ENCODE measurements at regions not wholly inside any gene's neighbourhood (a gene's known extent, or its start where the extent isn't known, plus 50 kb on each side); places are given as distances from the start of the nearest gene placed in this dataset.
"Not testable (repeated sequence)": the region's sequence is repeated elsewhere in the genome, so short reads cannot be mapped to it uniquely, and the experiment has no call there.

DNA sequence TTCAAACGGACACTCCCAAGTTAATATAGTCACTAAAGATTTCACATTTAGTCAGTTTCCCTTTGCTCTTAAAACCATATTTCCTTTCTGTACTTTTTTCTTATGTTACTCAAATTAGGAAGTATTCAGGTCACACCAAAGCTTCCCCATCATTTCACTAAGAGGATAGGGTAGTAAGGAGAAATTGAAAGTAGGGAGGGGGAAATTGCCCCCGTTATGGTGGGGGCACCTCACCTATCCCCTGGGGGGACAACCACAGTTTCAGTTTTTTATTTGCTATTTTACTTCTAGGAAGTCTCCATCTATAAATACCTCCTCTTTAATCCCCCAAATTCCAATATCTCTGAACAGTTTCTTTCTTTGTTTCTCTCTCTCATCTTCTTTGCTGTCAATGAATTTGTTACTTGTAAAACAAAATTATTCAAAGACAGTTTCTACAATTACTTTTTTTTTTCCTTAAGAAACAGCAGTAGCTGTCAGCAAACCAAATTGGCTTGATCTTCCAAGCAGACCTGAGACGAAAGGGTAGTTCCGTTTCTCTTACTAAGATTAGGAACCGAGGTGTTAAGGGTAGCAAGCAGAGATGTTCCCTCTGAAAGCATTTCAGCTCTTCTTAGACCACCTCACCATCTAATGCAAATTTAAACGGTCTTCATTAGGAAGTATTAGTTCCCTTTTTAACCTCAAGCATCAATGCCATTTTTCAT, 160.2 kb upstream of the KLF3 start:
- no peak for DNase-seq (ENCODE audit: extremely low read depth, low read depth, low spot score)

GRCh38 chr4:38504396-38504715, 159.6 kb upstream of the KLF3 start:
- no peak for DNase-seq (ENCODE audit: extremely low read depth, low read depth, low spot score)

- no peak for DNase-seq (ENCODE audit: extremely low read depth, low read depth, low spot score)
Measured at GRCh38 chr4:38509551-38509950, 154.4 kb upstream of the KLF3 start.

- no peak for DNase-seq (ENCODE audit: extremely low read depth, low read depth, low spot score)
Measured at GRCh38 chr4:38510201-38510600, 153.8 kb upstream of the KLF3 start.

DNA sequence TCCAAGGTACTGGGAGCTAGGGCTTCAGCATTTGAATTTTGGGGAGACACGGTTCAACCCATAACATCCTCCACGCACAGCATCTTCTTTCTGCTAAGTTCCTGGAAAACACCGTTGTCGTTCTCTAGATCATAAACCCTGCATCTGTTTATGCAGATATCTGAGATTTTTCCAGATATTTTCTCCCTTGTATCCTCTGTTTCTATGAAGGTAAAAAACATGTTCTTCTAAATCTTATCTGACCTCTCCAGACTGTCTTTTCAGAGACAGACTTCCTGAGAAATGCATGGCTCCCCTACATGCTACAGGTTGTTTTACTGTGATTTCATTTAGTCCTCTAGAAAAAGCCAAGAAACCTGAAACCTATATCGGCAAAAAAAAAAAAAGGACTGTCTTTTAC, 152.3 kb upstream of the KLF3 start:
- no peak for DNase-seq (ENCODE audit: extremely low read depth, low read depth, low spot score)

DNA sequence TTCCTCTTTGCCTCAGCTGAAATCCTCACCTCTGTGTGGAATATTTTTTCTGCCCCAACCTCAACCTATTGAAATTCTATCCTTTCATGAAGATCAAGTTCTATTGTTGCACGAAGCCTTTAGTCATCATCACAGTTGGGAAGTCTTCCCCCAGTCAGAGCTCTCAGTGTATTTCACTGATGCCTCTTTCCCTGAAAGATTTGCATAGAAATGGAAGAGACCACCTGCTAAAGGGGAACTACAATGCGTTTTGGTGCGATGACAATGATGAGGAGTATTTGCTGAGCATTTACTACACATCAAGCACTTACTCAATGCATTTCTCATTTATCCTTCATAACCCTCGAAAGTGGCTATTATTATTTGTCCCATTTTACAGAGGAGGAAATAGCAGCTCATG, 151.2 kb upstream of the KLF3 start:
- no peak for DNase-seq (ENCODE audit: extremely low read depth, low read depth, low spot score)

- DNase-seq (ENCODE audit: extremely low read depth, low read depth, low spot score), result no peak
Measured at GRCh38 chr4:38514465-38515146, 149.4 kb upstream of the KLF3 start.

GRCh38 chr4:38516190-38516589, 147.8 kb upstream of the KLF3 start:
- no peak for DNase-seq (ENCODE audit: extremely low read depth, low read depth, low spot score)

DNA sequence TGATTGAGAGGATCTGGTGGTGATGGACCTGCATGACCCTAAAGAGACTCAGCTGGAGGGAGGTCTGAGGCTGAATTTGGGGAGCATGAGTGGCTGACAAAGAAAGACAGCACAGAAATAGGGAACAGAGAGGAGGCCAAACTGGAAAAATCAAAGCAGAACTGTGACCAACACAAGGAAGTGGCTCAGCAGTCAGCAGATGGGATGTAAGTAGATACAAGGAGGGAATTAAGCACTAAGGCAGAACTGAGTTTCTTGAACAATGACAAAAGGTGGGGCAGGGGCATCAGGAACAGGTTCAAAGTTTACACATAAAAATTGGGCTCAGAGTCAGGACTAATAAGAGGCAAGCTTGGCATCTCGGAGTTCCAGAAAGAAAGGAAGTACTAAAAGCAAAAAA, 144.3 kb upstream of the KLF3 start:
- no peak for DNase-seq (ENCODE audit: extremely low read depth, low read depth, low spot score)

- DNase-seq (ENCODE audit: extremely low read depth, low read depth, low spot score), result no peak
Measured at GRCh38 chr4:38523054-38523453, 140.9 kb upstream of the KLF3 start.

DNA sequence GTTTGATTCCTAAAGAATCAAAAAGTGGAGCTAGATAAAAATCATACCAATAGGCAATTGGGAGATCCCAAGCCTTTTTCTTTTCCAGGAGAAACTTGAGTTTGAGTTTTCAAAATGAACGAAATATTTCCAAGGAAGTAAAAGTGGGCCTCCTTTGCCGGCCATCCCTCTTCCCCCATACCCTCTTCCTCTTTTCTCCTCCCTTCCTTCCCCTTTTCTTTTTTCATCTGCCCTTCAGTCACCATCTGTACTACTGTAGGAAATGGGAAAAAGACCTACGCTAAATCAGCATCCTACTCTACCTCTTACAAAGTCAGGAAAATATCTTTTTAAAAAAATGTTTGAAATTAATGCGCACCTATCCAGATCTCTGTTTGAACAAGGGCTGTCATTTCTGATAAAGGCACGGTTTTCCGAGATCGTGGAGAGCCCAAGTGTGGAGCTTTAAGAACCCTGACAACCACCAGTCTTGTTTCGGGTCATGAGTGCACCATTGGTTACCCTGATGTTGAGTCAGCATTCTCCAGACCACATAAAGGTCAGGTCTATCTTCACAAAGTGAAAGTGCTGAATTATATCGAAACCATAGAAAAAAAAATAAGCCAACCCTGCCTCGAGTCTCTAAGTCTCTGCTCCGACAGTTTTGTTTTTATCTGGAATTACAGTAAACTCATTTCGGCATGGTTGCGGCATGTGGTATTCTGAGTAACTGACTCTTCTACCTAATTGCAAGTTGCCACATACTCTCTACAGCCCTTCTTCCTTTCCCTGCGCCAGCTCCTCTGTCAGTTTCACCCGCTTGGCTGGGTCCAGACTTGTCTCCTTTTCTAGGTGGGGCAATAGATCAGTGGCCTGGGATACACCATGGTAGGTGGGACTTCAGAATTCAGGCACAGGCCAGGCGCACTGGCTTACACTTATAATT, 140.2 kb upstream of the KLF3 start:
- DNase-seq (ENCODE audit: extremely low read depth, low read depth, low spot score), result no peak

GRCh38 chr4:38526412-38526811, 137.6 kb upstream of the KLF3 start:
- DNase-seq (ENCODE audit: extremely low read depth, low read depth, low spot score), result no peak

GRCh38 chr4:38529189-38530115, 134.5 kb upstream of the KLF3 start:
- peak; percentile 22 for DNase-seq (ENCODE audit: extremely low read depth, low read depth, low spot score)

GRCh38 chr4:38530486-38530885, 133.5 kb upstream of the KLF3 start:
- no peak for DNase-seq (ENCODE audit: extremely low read depth, low read depth, low spot score)

DNA sequence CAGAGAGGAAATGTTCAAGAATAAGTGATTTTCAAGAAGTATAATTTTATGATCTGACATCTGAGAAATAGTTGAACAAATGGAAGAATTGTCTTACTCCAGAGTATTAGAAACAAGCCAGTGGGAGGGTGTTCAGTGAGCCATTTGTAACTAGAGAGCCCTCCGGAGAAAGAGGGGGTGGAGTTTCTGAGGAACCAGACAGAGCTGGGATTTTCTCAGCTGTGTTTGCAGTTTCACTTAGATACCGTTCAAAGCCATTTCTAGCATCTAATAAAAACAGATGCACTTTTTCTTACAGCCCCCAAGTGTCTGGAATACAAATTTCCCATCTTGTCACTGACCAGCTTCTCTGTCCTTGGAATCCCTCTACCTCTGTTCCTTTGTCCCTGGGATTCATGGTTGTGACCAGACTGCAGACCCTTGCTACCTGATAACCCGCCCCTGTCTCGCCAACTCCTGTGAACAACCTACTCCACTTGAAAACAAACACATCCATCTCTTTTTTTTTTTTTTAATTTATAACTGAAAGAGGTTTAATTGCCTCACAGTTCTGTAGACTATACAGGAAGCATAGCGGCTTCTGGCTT, 132.8 kb upstream of the KLF3 start:
- DNase-seq (ENCODE audit: extremely low read depth, low read depth, low spot score), result no peak

- no peak for DNase-seq (ENCODE audit: extremely low read depth, low read depth, low spot score)
Measured at GRCh38 chr4:38532908-38533499, 131.0 kb upstream of the KLF3 start.

GRCh38 chr4:38534344-38535045, 129.5 kb upstream of the KLF3 start:
- no peak for DNase-seq (ENCODE audit: extremely low read depth, low read depth, low spot score)

- DNase-seq (ENCODE audit: extremely low read depth, low read depth, low spot score), result not testable (repeated sequence)
Measured at GRCh38 chr4:38535071-38535470, 128.9 kb upstream of the KLF3 start.

DNA sequence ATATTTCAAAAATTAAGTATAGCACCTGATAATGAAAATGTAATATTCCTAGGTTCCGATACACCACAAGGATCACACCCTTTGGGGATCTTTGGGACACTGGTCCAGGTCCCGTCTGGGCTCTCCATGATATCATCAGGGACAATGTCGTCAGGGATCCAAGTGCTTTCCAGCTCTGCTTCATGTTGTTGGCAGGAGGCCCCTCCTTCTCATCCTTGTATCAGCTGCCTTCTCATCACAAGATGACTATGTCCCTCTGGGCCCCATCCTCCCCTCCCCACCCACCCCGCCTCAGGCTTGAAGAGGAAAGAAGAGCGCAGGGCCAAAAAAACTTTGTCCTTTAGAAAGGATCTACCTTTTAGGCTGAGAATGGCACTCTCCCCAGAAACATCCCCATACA, 128.3 kb upstream of the KLF3 start:
- DNase-seq (ENCODE audit: extremely low read depth, low read depth, low spot score), result no peak

All from glomerular endothelial cell (primary cell).